ENCODE measurements at regions not wholly inside any gene's neighbourhood (a gene's known extent, or its start where the extent isn't known, plus 50 kb on each side); places are given as distances from the start of the nearest gene placed in this dataset.
A peak's percentile ranks its signal among the peaks of the same experiment; 100 is the strongest.
"Not testable (repeated sequence)": the region's sequence is repeated elsewhere in the genome, so short reads cannot be mapped to it uniquely, and the experiment has no call there.

GRCh38 chr17:69695646-69696045 is 281.1 kb downstream of the MAP2K6 start:
- no peaks in the 10 kb centered on the region for H3K27me3 ChIP-seq
- WGBS, 2 donors: 58 to 65% methylated on average over 7 of the region's 7 CpGs

GRCh38 chr17:69696650-69697049 is 282.2 kb downstream of the MAP2K6 start:
- H3K4me1 ChIP-seq: peaks cover 9% of the 10 kb centered on the region
- peak; percentile 22 for DNase-seq
- no peaks in the 10 kb centered on the region for H3K27me3 ChIP-seq
- intact Hi-C loops (cut with DNase I; ENCODE audit: low total_unique reads): no loop called here
- WGBS, 2 donors: 44 to 53% methylated on average over 1 of the region's 1 CpG
- no peaks in the 10 kb centered on the region for H3K36me3 ChIP-seq (ENCODE audit: low read depth, missing control alignments)
- no peak overlapping the region for H3K4me3 ChIP-seq
- no peak overlapping the region for H3K27ac ChIP-seq
- no peak for TF ChIP-seq CTCF (IDR thresholded peaks at IDR 0.05)
- TF ChIP-seq POLR2A (IDR thresholded peaks at IDR 0.05): no peak
- H3K9me3 ChIP-seq: no peaks in the 10 kb centered on the region

More at GRCh38 chr17:69695646-69696045, 281.1 kb downstream of the MAP2K6 start:
- intact Hi-C loops (cut with DNase I; ENCODE audit: low total_unique reads): no loop called here
- Histone ChIP-seq H3K4me1 (peaks cover 9% of the 10 kb centered on the region), H3K27ac (no peak overlapping the region), H3K4me3 (no peak overlapping the region), H3K9me3 (no peaks in the 10 kb centered on the region), H3K36me3 (ENCODE audit: low read depth, missing control alignments) (no peaks in the 10 kb centered on the region)
- peak; percentile 73 for DNase-seq
- TF ChIP-seq CTCF (IDR thresholded peaks at IDR 0.05) (no peak), POLR2A (IDR thresholded peaks at IDR 0.05) (no peak)

GRCh38 chr17:69698352-69698751 is 283.9 kb downstream of the MAP2K6 start:
- H3K27me3 ChIP-seq; H3K27ac ChIP-seq; DNase-seq; H3K36me3 ChIP-seq (ENCODE audit: low read depth, missing control alignments); H3K4me1 ChIP-seq; intact Hi-C loops (cut with DNase I; ENCODE audit: low total_unique reads); H3K9me3 ChIP-seq; H3K4me3 ChIP-seq: not testable (repeated sequence)

- H3K9me3 ChIP-seq: no peaks in the 10 kb centered on the region
- H3K36me3 ChIP-seq (ENCODE audit: low read depth, missing control alignments): no peaks in the 10 kb centered on the region
- no peaks in the 10 kb centered on the region for H3K27me3 ChIP-seq
- no peak overlapping the region for H3K4me3 ChIP-seq
- no peak for DNase-seq
- TF ChIP-seq POLR2A (IDR thresholded peaks at IDR 0.05) (no peak), CTCF (IDR thresholded peaks at IDR 0.05) (no peak)
- WGBS, 2 donors: 88 to 96% methylated on average over 1 of the region's 1 CpG
- no peaks in the 10 kb centered on the region for H3K4me1 ChIP-seq
- intact Hi-C loops (cut with DNase I; ENCODE audit: low total_unique reads): no loop called here
- H3K27ac ChIP-seq: no peak overlapping the region
Observed at GRCh38 chr17:69702078-69702477, 287.6 kb downstream of the MAP2K6 start.

- H3K9me3 ChIP-seq: no peaks in the 10 kb centered on the region
- TF ChIP-seq POLR2A (IDR thresholded peaks at IDR 0.05) (no peak), CTCF (IDR thresholded peaks at IDR 0.05) (no peak)
- 91 to 100% methylated on average over 1 of the region's 1 CpG for WGBS, 2 donors
- no peak overlapping the region for H3K4me3 ChIP-seq
- no peaks in the 10 kb centered on the region for H3K36me3 ChIP-seq (ENCODE audit: low read depth, missing control alignments)
- intact Hi-C loops (cut with DNase I; ENCODE audit: low total_unique reads): no loop called here
- H3K27me3 ChIP-seq: no peaks in the 10 kb centered on the region
- no peak overlapping the region for H3K27ac ChIP-seq
- no peaks in the 10 kb centered on the region for H3K4me1 ChIP-seq
- no peak for DNase-seq
Observed at GRCh38 chr17:69703751-69704150, 289.3 kb downstream of the MAP2K6 start.

Data from testis (tissue), 2 donors.